OCI-M2 (cell line): ENCODE measurements at regions not wholly inside any gene's neighbourhood (a gene's known extent, or its start where the extent isn't known, plus 50 kb on each side); places are given as distances from the start of the nearest gene placed in this dataset.

Experiments used
- DNase-seq: peaks from one replicate; lab custom pipeline; 2025; ENCODE audit not compliant: unreplicated experiment; lab: John Stamatoyannopoulos, UW

DNA sequence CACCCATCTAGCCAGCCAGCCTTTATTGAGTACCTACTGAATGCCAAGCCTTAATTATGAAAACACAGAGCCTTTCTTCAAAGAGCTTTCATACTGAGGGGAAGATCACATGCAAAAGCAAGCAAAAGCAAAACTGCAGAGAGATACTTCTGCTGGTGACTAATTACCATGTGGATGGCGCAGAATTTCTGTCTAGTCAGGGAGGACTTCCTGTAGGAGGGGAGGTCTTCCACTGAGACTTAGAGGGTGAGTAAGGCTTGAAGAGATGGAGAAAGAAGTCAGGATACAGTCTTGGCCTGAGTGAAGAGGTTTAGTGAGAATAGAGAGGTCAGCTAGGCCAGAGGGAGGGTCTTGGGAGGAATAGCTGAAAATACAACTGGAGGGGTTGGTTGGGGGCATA is 53.9 kb upstream of the CCL2 start:
- DNase-seq, result no peak

DNA sequence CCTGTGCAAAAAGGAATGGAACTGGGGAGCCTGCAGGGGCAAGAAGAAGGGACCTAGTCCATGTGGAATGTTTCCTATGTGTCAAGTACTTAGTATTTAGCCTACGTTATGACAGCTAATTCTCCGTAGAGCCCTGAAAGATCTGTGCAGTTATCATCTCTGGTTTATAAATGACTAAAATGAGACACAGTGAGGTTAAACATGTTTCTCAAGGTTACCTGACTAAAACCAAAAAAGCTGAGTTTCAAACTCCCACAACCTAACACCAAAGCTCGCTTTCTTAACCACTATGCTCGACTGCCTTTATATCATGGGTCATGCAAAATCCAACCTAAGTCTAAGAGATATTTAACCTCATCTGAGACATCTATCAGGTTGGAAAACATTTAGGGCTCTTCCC is 53.3 kb upstream of the CCL2 start:
- no peak for DNase-seq

DNA sequence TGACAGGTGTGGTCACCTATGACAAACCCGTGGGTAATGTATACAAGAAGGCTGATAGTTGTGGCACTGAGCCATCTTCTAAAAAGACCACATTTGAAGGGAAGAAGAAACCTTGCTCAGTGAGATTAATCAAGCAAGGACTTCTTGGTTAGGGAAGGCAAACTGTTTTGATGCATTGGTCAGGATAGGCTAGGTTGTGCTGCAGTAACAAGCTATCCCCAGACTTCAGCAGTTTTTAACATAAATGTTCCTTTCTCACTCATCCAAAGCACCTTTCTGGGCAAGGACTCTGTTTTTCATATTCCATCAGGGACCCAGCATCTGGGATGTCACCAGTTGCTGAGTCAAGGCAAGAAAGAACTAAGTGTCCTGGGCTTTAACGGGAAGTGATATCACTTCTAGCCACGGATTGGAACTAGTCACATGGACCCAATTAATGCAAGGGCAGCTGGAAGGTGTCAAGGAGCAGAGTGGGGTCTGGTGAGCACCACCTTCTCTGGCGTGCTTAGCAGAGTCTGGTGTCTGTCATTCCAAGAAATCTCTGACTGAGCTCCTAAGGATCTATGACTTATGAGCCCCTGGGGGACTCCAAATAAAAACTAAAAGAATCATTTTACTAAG is 52.0 kb upstream of the CCL2 start:
- DNase-seq, result no peak

DNA sequence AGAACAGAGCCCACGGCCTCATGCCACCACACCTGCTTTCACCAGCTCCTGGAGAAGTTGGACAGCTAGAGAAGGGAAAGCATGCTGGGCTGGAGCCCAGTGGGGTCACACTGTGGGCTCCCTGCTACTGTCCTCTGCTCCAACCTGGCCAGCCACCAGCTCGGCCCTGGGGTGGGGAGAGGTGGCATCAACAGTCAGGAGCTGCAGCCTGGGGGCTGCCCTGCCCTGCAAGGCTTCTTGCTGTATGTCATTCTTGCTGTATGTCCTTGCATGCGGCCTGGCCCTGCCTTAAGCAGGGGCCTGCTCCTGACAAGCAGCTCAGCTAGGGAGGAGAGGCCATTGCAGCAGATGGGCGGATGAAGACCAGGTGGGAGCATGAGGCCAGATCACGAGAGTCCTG is 50.7 kb upstream of the CCL2 start:
- DNase-seq, result no peak
